NCI-H2029 (cell line): ENCODE measurements at regions not wholly inside any gene's neighbourhood (a gene's known extent, or its start where the extent isn't known, plus 50 kb on each side); places are given as distances from the start of the nearest gene placed in this dataset.

Source experiments
- DNase-seq: peaks from one replicate; lab custom pipeline; 2025; lab: John Stamatoyannopoulos, UW

- DNase-seq: no peak
Observed at GRCh38 chr6:137734005-137734874, 132.8 kb upstream of the TNFAIP3 start.

DNA sequence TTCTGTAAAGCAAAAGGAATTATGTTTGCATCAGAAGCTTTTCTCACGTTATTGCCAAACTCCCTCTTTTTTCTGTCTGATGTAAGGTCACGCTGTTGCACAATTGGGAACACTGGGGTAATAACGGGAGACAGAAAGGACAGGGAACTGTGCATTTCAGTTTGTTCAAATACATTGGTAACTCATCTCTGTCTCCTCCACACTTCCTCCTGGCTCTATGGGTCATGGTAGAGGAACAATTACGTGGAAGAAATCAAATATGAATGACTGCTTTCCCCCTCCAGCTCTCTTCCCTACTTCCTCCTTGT is 132.2 kb upstream of the TNFAIP3 start:
- no peak for DNase-seq

- no peak for DNase-seq
Observed at GRCh38 chr6:137736048-137736818, 130.8 kb upstream of the TNFAIP3 start.

DNA sequence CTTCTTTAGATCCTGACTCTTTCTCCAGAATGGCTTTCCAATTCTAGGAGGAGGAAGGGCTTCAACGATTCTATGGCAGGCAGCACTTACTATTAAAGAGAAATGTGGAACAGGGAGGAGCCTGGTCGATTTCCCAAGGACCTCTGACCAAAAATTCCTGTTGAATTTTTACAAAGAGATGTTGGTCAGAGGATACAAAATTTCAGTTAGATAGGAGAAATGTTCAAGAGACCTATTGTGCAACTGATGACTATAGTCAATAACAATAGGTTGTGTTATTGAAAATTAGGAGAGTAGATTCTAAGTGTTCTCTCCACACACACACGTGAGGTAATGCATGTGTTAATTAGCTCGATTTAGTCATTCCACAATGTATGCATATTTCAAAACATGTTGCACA is 130.1 kb upstream of the TNFAIP3 start:
- DNase-seq: no peak

GRCh38 chr6:137737836-137738596 is 129.0 kb upstream of the TNFAIP3 start:
- no peak for DNase-seq

GRCh38 chr6:137738931-137739504 is 128.0 kb upstream of the TNFAIP3 start:
- DNase-seq: no peak

GRCh38 chr6:137739544-137739943 is 127.5 kb upstream of the TNFAIP3 start:
- DNase-seq: no peak

DNA sequence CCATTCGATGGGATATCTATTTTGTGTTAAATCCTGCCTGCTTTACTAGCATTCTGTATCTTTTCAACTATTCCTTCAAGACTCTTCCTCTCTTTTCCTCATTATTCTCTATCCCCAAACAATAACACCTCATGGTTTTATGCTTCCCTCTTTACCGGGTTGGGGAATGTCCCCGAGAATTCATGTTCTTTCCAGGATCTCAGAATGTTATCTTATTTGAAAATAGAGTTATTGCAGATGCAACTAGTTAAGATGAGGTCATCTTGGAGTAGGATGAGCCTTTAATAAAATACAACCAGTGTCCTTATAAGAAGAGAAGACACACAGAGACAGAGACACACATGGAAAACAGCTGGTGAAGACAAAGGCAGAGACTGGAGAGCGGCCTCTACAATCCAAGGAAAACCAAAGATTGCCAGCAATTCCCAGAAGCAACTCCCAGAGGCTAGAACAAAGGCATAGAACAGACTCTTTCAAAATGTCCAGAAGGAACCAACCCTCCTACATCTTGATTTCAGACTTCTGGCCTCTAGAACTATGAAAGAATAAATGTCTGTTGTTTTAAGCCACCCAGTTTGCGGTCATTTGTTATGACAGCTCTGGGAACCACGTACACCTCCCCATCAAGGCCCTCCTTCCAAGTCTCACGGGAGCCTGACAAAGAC is 126.8 kb upstream of the TNFAIP3 start:
- no peak for DNase-seq

GRCh38 chr6:137740967-137741761 is 125.9 kb upstream of the TNFAIP3 start:
- DNase-seq: no peak

- DNase-seq: no peak
Observed at GRCh38 chr6:137743493-137743892, 123.6 kb upstream of the TNFAIP3 start.

- no peak for DNase-seq
Observed at GRCh38 chr6:137744877-137745276, 122.2 kb upstream of the TNFAIP3 start.

GRCh38 chr6:137745321-137745720 is 121.7 kb upstream of the TNFAIP3 start:
- DNase-seq: no peak

DNA sequence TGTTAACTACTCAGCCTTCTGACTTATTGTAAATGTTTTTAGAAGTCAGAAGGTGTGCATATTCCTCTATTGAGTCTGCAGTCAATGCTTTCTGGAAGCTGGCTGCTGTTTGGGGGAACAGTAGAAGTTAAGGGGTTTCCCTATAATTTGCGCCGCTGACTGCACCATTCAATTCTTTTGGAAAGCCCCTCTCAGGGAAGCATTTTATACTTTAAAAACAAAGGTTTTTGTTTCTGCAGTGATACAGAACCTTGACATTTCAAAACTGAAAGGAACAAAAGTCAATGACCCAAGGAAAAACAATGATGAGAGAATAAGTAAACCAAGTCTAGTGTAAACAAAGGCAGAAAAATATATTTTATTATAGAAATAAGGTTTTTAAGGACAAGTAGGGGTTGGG is 120.8 kb upstream of the TNFAIP3 start:
- no peak for DNase-seq

DNA sequence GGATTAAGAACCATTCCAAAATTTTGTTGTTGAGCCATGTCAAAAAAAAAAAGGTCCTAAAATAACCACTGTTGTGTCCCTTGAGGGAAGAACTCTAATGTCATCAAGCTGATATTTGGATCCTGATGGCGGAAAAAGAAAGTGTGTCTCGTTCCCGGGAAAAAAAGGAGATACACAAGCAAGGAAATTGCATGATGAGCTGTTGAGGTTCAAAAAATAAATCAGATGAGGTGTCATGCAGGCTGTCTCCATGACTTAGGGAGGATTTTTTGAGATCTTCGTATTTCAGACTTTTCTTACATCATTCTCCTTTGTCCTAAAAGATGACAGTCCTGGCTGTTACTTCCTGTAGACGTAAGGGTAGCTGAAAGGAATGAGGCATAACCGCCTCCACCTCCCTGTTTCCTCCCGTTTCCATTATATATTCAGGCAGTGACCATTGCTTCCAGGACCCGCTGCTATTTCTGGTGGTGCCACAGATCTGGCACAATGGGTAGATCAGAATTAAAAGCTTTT is 117.3 kb upstream of the TNFAIP3 start:
- DNase-seq: no peak

DNA sequence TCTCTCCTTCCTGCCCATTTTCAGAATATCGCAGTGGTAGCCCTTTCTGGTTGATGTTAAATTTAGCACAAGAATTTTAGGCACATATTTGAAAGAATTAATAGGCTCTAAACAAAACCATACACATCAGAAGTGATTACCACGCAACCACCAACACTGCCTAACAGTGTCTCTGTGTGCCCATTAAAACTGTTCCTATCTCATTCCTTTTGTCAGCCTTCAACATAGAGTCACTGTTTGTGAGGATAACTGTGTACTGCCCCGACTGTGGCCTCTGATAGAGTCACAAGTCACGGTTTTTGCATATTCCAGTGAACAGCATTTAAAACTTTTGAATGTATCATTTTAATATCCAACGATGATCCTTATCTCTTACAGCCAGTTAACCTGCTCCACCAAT is 116.8 kb upstream of the TNFAIP3 start:
- DNase-seq: no peak

GRCh38 chr6:137751768-137752560 is 115.1 kb upstream of the TNFAIP3 start:
- no peak for DNase-seq

- DNase-seq: no peak
Observed at GRCh38 chr6:137754366-137754765, 112.7 kb upstream of the TNFAIP3 start.

GRCh38 chr6:137754866-137755265 is 112.2 kb upstream of the TNFAIP3 start:
- DNase-seq: no peak

DNA sequence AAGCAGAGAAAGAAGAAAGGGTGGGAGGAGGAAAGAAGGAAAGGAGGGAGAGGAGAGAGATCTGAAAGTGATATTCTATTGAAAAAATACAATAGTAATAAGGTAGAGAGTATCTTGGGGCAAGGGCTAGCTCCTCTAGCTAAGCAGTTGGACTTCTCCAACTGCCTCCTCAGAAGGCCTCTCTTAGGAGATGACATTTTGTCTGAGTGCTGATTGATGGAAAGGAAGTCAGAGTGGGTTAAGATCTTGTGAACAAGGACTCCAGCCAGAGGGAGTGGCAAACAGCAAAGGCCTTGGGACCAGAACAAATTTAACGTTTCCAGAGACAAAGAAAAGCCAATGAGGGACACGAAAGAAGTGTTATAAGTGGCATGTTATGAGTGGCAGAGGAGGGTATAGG is 111.8 kb upstream of the TNFAIP3 start:
- DNase-seq: no peak

- DNase-seq: no peak
Observed at GRCh38 chr6:137756788-137757187, 110.3 kb upstream of the TNFAIP3 start.
